NCI-H82 treated with DMSO at 0.1 percent for 48 hours (cell line): ENCODE measurements at regions not wholly inside any gene's neighbourhood (a gene's known extent, or its start where the extent isn't known, plus 50 kb on each side); places are given as distances from the start of the nearest gene placed in this dataset.

Source experiments
- DNase-seq: peaks from one replicate; lab custom pipeline; 2025; ENCODE audit not compliant: unreplicated experiment; lab: John Stamatoyannopoulos, UW

GRCh38 chr11:15794361-15795150 is 561.8 kb downstream of the SOX6 start:
- no peak for DNase-seq

- no peak for DNase-seq
These were observed 561.0 kb downstream of the SOX6 start for GRCh38 chr11:15795378-15795777.

GRCh38 chr11:15800111-15800800 is 556.1 kb downstream of the SOX6 start:
- no peak for DNase-seq

GRCh38 chr11:15801126-15801525 is 555.2 kb downstream of the SOX6 start:
- DNase-seq: no peak

GRCh38 chr11:15801616-15802015 is 554.7 kb downstream of the SOX6 start:
- no peak for DNase-seq

GRCh38 chr11:15805726-15806125 is 550.6 kb downstream of the SOX6 start:
- no peak for DNase-seq

GRCh38 chr11:15806217-15806616 is 550.1 kb downstream of the SOX6 start:
- no peak for DNase-seq

- no peak for DNase-seq
These were observed 548.5 kb downstream of the SOX6 start for GRCh38 chr11:15807827-15808226.

GRCh38 chr11:15810082-15810481 is 546.3 kb downstream of the SOX6 start:
- DNase-seq: no peak

- DNase-seq: no peak
These were observed 545.8 kb downstream of the SOX6 start for GRCh38 chr11:15810525-15810924.

- DNase-seq: no peak
These were observed 540.8 kb downstream of the SOX6 start for GRCh38 chr11:15815246-15816195.

GRCh38 chr11:15816260-15816871 is 540.0 kb downstream of the SOX6 start:
- no peak for DNase-seq

GRCh38 chr11:15817001-15817400 is 539.3 kb downstream of the SOX6 start:
- no peak for DNase-seq

GRCh38 chr11:15818132-15818842 is 538.1 kb downstream of the SOX6 start:
- no peak for DNase-seq

GRCh38 chr11:15819679-15820286 is 536.6 kb downstream of the SOX6 start:
- DNase-seq: peak; percentile 21

GRCh38 chr11:15821451-15821850 is 534.9 kb downstream of the SOX6 start:
- no peak for DNase-seq

GRCh38 chr11:15824060-15824459 is 532.3 kb downstream of the SOX6 start:
- DNase-seq: no peak

- DNase-seq: no peak
These were observed 530.2 kb downstream of the SOX6 start for GRCh38 chr11:15825976-15826650.

GRCh38 chr11:15826826-15827225 is 529.5 kb downstream of the SOX6 start:
- peak; percentile 33 for DNase-seq
